Uterus (tissue), 2 donors: ENCODE measurements at regions not wholly inside any gene's neighbourhood (a gene's known extent, or its start where the extent isn't known, plus 50 kb on each side); places are given as distances from the start of the nearest gene placed in this dataset.

Source experiments
- CTCF ChIP-seq, 4 experiments: fragments of 200-600 bp in 2 of 4; fragments of 450-650 bp in 2 of 4; sonication (generic) in 2 of 4; IDR thresholded peaks; one replicate each; pipeline ENCODE4 v1.5.1; 2016 to 2019; ENCODE audit warnings: antibody characterized with exemption in 4 of 4, mild to moderate bottlenecking in 2 of 4, moderate library complexity in 1 of 4
- POLR2A ChIP-seq, 2 donors: fragments of 450-650 bp; IDR thresholded peaks; one replicate each; pipeline ENCODE4 v1.6.1; 2016; ENCODE audit warnings: antibody characterized with exemption in 2 of 2, mild to moderate bottlenecking in 1 of 2, moderate library complexity in 1 of 2

GRCh38 chr6:78799682-78800081 lies 67.7 kb upstream of the IRAK1BP1 start:
- TF ChIP-seq CTCF (IDR thresholded peaks at IDR 0.05) = no peak
- no peak for TF ChIP-seq POLR2A (IDR thresholded peaks at IDR 0.05)
